ENCODE measurements at regions not wholly inside any gene's neighbourhood (a gene's known extent, or its start where the extent isn't known, plus 50 kb on each side); places are given as distances from the start of the nearest gene placed in this dataset.
"Not testable (repeated sequence)": the region's sequence is repeated elsewhere in the genome, so short reads cannot be mapped to it uniquely, and the experiment has no call there.

- no peaks in the 10 kb centered on the region for H3K4me1 ChIP-seq (ENCODE audit: insufficient read depth, low read length)
- no peak overlapping the region for H3K27ac ChIP-seq (ENCODE audit: low read length)
- no peaks in the 10 kb centered on the region for H3K36me3 ChIP-seq (ENCODE audit: insufficient read depth, low read depth, low read length)
- H3K4me3 ChIP-seq (ENCODE audit: low read length): no peak overlapping the region
- no peaks in the 10 kb centered on the region for H3K27me3 ChIP-seq (ENCODE audit: insufficient read depth, low read length)
- no peaks in the 10 kb centered on the region for H3K9me3 ChIP-seq (ENCODE audit: insufficient read depth, low read depth, low read length)
- no peak overlapping the region for H3K9ac ChIP-seq (ENCODE audit: low read depth, low read length)
These were observed 71.3 kb upstream of the VWC2 start for GRCh38 chr7:49702099-49702498.

GRCh38 chr7:49703337-49703736 is 70.1 kb upstream of the VWC2 start:
- Histone ChIP-seq H3K27ac (ENCODE audit: low read length) (no peak overlapping the region), H3K4me3 (ENCODE audit: low read length) (no peak overlapping the region)

GRCh38 chr7:49703881-49704280 is 69.6 kb upstream of the VWC2 start:
- no peak overlapping the region for H3K4me3 ChIP-seq (ENCODE audit: low read length)
- H3K36me3 ChIP-seq (ENCODE audit: insufficient read depth, low read depth, low read length): no peaks in the 10 kb centered on the region
- no peaks in the 10 kb centered on the region for H3K4me1 ChIP-seq (ENCODE audit: insufficient read depth, low read length)
- H3K9me3 ChIP-seq (ENCODE audit: insufficient read depth, low read depth, low read length): no peaks in the 10 kb centered on the region
- H3K9ac ChIP-seq (ENCODE audit: low read depth, low read length): no peak overlapping the region
- H3K27me3 ChIP-seq (ENCODE audit: insufficient read depth, low read length): no peaks in the 10 kb centered on the region
- H3K27ac ChIP-seq (ENCODE audit: low read length): no peak overlapping the region

More at GRCh38 chr7:49703337-49703736, 70.1 kb upstream of the VWC2 start:
- no peaks in the 10 kb centered on the region for H3K27me3 ChIP-seq (ENCODE audit: insufficient read depth, low read length)
- no peaks in the 10 kb centered on the region for H3K4me1 ChIP-seq (ENCODE audit: insufficient read depth, low read length)
- H3K36me3 ChIP-seq (ENCODE audit: insufficient read depth, low read depth, low read length): no peaks in the 10 kb centered on the region
- H3K9me3 ChIP-seq (ENCODE audit: insufficient read depth, low read depth, low read length): no peaks in the 10 kb centered on the region
- no peak overlapping the region for H3K9ac ChIP-seq (ENCODE audit: low read depth, low read length)

- Histone ChIP-seq H3K4me1 (ENCODE audit: insufficient read depth, low read length) (no peaks in the 10 kb centered on the region), H3K9me3 (ENCODE audit: insufficient read depth, low read depth, low read length) (no peaks in the 10 kb centered on the region), H3K4me3 (ENCODE audit: low read length) (no peak overlapping the region), H3K27me3 (ENCODE audit: insufficient read depth, low read length) (no peaks in the 10 kb centered on the region), H3K9ac (ENCODE audit: low read depth, low read length) (no peak overlapping the region), H3K36me3 (ENCODE audit: insufficient read depth, low read depth, low read length) (no peaks in the 10 kb centered on the region), H3K27ac (ENCODE audit: low read length) (no peak overlapping the region)
These were observed 67.3 kb upstream of the VWC2 start for GRCh38 chr7:49706106-49706505.

- Histone ChIP-seq H3K4me3 (ENCODE audit: low read length) (no peak overlapping the region), H3K9me3 (ENCODE audit: insufficient read depth, low read depth, low read length) (no peaks in the 10 kb centered on the region), H3K36me3 (ENCODE audit: insufficient read depth, low read depth, low read length) (no peaks in the 10 kb centered on the region), H3K9ac (ENCODE audit: low read depth, low read length) (no peak overlapping the region), H3K4me1 (ENCODE audit: insufficient read depth, low read length) (no peaks in the 10 kb centered on the region), H3K27ac (ENCODE audit: low read length) (no peak overlapping the region), H3K27me3 (ENCODE audit: insufficient read depth, low read length) (no peaks in the 10 kb centered on the region)
These were observed 65.5 kb upstream of the VWC2 start for GRCh38 chr7:49707891-49708290.

GRCh38 chr7:49708590-49708989 is 64.8 kb upstream of the VWC2 start:
- Histone ChIP-seq H3K4me3 (ENCODE audit: low read length) (no peak overlapping the region), H3K27me3 (ENCODE audit: insufficient read depth, low read length) (no peaks in the 10 kb centered on the region), H3K36me3 (ENCODE audit: insufficient read depth, low read depth, low read length) (no peaks in the 10 kb centered on the region), H3K9me3 (ENCODE audit: insufficient read depth, low read depth, low read length) (no peaks in the 10 kb centered on the region), H3K9ac (ENCODE audit: low read depth, low read length) (no peak overlapping the region), H3K27ac (ENCODE audit: low read length) (no peak overlapping the region), H3K4me1 (ENCODE audit: insufficient read depth, low read length) (no peaks in the 10 kb centered on the region)

GRCh38 chr7:49711072-49711723 is 62.2 kb upstream of the VWC2 start:
- not testable (repeated sequence) for H3K4me3 ChIP-seq (ENCODE audit: low read length); H3K27ac ChIP-seq (ENCODE audit: low read length); H3K27me3 ChIP-seq (ENCODE audit: insufficient read depth, low read length); H3K9ac ChIP-seq (ENCODE audit: low read depth, low read length); H3K4me1 ChIP-seq (ENCODE audit: insufficient read depth, low read length); H3K36me3 ChIP-seq (ENCODE audit: insufficient read depth, low read depth, low read length); H3K9me3 ChIP-seq (ENCODE audit: insufficient read depth, low read depth, low read length)

- Histone ChIP-seq H3K4me3 (ENCODE audit: low read length) (no peak overlapping the region), H3K9me3 (ENCODE audit: insufficient read depth, low read depth, low read length) (no peaks in the 10 kb centered on the region), H3K9ac (ENCODE audit: low read depth, low read length) (no peak overlapping the region), H3K27me3 (ENCODE audit: insufficient read depth, low read length) (no peaks in the 10 kb centered on the region), H3K36me3 (ENCODE audit: insufficient read depth, low read depth, low read length) (no peaks in the 10 kb centered on the region), H3K27ac (ENCODE audit: low read length) (no peak overlapping the region), H3K4me1 (ENCODE audit: insufficient read depth, low read length) (no peaks in the 10 kb centered on the region)
These were observed 59.3 kb upstream of the VWC2 start for GRCh38 chr7:49714182-49714581.

- H3K4me1 ChIP-seq (ENCODE audit: insufficient read depth, low read length): no peaks in the 10 kb centered on the region
- H3K9ac ChIP-seq (ENCODE audit: low read depth, low read length): no peak overlapping the region
- no peak overlapping the region for H3K27ac ChIP-seq (ENCODE audit: low read length)
- no peak overlapping the region for H3K4me3 ChIP-seq (ENCODE audit: low read length)
- no peaks in the 10 kb centered on the region for H3K9me3 ChIP-seq (ENCODE audit: insufficient read depth, low read depth, low read length)
- H3K27me3 ChIP-seq (ENCODE audit: insufficient read depth, low read length): no peaks in the 10 kb centered on the region
- no peaks in the 10 kb centered on the region for H3K36me3 ChIP-seq (ENCODE audit: insufficient read depth, low read depth, low read length)
These were observed 58.0 kb upstream of the VWC2 start for GRCh38 chr7:49715486-49715885.

- Histone ChIP-seq H3K4me3 (ENCODE audit: low read length) (no peak overlapping the region), H3K27me3 (ENCODE audit: insufficient read depth, low read length) (no peaks in the 10 kb centered on the region), H3K4me1 (ENCODE audit: insufficient read depth, low read length) (no peaks in the 10 kb centered on the region), H3K27ac (ENCODE audit: low read length) (no peak overlapping the region), H3K9me3 (ENCODE audit: insufficient read depth, low read depth, low read length) (no peaks in the 10 kb centered on the region), H3K36me3 (ENCODE audit: insufficient read depth, low read depth, low read length) (no peaks in the 10 kb centered on the region), H3K9ac (ENCODE audit: low read depth, low read length) (no peak overlapping the region)
These were observed 55.9 kb upstream of the VWC2 start for GRCh38 chr7:49717547-49717946.

GRCh38 chr7:49718760-49719159 is 54.7 kb upstream of the VWC2 start:
- Histone ChIP-seq H3K27me3 (ENCODE audit: insufficient read depth, low read length) (no peaks in the 10 kb centered on the region), H3K4me3 (ENCODE audit: low read length) (no peak overlapping the region), H3K4me1 (ENCODE audit: insufficient read depth, low read length) (no peaks in the 10 kb centered on the region)

GRCh38 chr7:49721441-49721840 is 52.0 kb upstream of the VWC2 start:
- H3K9me3 ChIP-seq (ENCODE audit: insufficient read depth, low read depth, low read length): no peaks in the 10 kb centered on the region
- H3K4me1 ChIP-seq (ENCODE audit: insufficient read depth, low read length): no peaks in the 10 kb centered on the region
- no peaks in the 10 kb centered on the region for H3K36me3 ChIP-seq (ENCODE audit: insufficient read depth, low read depth, low read length)
- no peak overlapping the region for H3K9ac ChIP-seq (ENCODE audit: low read depth, low read length)
- H3K4me3 ChIP-seq (ENCODE audit: low read length): no peak overlapping the region
- no peak overlapping the region for H3K27ac ChIP-seq (ENCODE audit: low read length)
- H3K27me3 ChIP-seq (ENCODE audit: insufficient read depth, low read length): no peaks in the 10 kb centered on the region

More at GRCh38 chr7:49718760-49719159, 54.7 kb upstream of the VWC2 start:
- H3K9me3 ChIP-seq (ENCODE audit: insufficient read depth, low read depth, low read length): no peaks in the 10 kb centered on the region
- no peaks in the 10 kb centered on the region for H3K36me3 ChIP-seq (ENCODE audit: insufficient read depth, low read depth, low read length)
- no peak overlapping the region for H3K27ac ChIP-seq (ENCODE audit: low read length)
- H3K9ac ChIP-seq (ENCODE audit: low read depth, low read length): no peak overlapping the region
